GM18861 (cell line): ENCODE measurements at regions not wholly inside any gene's neighbourhood (a gene's known extent, or its start where the extent isn't known, plus 50 kb on each side); places are given as distances from the start of the nearest gene placed in this dataset.
"Not testable (repeated sequence)": the region's sequence is repeated elsewhere in the genome, so short reads cannot be mapped to it uniquely, and the experiment has no call there.

ENCODE experiments used
- ATAC-seq: cut with Tn5 transposase; IDR thresholded peaks from one replicate; pipeline ENCODE4 v1.9.1; 2021; ENCODE audit not compliant: unreplicated experiment

DNA sequence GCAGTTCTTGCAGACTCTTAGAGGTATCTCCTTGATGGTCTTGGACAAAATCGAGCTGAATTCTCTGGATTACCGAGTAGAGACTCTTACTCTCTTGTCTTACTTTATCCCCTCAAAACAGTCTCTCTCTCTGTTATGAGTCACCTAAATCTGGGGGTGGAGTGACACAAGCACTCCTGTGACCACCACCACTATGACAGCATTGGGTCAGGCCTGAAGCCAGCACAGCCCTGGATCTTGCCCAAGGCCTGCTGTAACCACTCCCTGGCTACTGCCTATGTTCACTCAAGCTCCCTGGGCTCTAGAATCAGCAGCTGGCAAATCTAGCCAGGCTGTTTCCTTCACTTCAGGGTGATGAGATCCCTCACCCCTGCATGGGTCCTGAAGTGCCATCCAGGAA is 662.5 kb downstream of the LUZP2 start:
- no peak for ATAC-seq

DNA sequence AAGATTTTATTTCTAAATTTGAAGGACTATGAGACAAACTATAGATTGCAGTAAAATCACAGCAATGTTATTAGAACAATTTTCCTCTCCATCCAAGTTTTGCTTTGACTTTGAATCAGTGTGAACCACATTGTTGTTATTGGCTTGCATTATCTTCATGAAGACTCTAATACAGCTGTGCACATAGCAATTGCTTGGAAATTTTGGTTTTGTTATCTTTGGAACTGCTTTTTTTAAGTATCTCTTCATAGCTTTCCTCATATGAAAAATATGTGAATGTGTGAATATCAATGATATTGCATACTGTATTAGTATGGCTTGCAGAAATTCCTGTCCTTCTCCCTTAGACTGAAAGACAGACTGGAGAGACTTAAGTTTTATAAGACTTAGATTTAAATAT is 666.6 kb downstream of the LUZP2 start:
- ATAC-seq = no peak

DNA sequence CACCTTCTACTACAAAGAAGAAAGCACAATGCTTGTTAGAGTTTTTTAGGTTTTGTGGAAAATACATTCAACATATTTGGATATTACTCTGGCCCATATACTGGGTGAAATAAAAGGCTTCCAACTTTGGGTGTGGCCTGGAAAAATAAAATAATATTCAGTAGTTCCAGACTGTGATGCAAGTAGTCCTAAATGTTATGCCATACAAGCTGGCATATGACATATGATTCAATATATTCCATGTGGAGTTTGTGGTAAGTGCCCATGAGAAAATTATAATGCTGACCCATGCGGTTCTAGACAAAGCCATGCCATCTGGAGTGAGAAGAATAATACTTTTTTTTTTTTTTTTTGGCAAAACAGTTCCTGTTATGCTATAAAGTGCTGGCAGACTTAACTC is 683.3 kb downstream of the LUZP2 start:
- ATAC-seq = no peak

DNA sequence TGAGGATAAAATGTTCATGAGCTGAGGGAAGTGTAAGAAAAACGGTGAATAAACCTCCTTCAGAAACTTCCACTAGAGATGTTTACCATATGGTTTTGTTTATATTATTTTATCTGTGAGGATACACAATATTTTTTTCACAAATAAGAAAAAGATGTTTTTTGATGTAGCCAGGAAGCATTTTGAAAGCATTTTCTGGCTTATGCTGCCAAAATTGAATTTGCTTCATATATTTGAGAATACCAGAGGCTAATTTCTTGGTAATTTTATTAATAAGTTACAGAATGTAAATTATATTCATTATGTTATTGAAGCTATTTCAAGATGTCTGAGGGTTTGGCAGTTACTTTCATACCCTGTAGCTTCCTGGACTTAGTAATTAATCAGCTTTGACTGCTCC is 686.6 kb downstream of the LUZP2 start:
- no peak for ATAC-seq

DNA sequence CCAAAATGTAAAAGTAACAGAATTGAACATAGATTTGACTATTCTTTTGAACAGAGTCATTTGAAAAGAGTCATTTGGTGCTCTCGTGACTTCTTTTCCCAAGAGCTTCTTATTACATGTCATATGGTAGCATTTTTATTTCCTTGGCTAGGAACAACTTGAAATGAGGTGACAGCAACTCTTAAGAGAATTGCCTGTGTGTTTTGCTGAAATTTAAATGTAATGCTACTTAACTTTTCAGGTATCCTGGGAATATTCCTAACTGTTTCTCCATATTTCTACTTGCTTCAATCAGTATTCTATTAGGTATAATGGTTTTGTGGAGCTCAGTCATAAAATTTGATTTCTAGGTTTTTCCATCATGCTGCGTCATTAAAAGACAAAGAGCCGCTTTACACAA is 700.7 kb downstream of the LUZP2 start:
- ATAC-seq = no peak

DNA sequence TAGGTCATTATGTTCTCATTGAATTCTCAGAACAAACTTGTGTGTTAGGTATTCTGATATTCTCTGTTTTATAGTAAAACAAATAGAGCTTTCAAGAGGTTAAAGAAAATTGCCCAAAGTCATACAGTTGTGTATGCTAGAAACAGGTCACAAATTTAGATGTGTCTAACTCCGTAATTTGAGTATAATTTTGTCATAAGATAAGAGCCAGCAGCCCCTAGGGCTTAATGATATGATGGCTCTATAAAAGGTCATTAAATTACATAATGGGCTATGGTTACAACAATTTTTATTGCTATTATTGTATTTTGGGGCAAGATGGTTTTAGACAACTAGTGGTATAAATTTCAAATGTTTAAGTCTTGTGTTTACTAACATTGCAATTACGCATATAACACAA is 701.9 kb downstream of the LUZP2 start:
- ATAC-seq = no peak

DNA sequence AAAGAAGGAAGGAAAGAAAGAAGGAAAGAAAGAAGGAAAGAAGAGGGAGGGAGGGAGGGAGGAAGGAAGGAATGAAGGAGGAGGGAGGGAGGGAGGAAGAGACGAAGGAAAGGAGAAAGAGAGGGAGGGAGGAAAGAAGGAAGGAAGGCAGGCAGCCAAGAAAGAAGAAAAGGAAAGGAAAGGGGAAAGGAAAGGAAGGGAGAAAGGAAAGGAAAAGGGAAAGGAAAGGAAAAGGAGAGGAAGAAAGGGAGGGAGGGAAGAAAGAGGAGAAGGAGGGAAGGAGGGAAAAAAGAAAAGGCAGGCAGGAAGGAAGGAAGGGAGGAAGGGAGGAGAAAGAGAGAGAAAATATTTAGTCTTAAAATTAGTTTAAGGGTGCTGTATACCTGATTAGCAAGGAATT is 704.1 kb downstream of the LUZP2 start:
- ATAC-seq = no peak

DNA sequence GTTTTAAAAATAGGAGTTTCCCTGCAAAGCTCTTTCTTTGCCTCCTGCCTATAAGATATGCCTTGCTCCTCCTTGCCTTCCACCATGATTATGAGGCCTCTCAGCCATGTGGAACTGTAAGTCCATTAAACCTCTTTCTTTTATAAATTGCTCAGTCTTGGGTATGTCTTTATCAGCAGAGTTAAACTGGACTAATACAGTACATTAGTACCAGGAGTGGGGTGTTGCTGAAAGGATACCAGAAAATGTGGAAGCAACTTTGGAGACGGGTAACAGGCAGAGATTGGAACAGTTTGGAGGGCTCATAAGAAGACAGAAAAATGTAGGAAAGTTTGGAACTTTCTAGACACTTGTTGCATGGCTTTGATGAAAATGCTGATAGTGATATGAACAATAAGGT is 709.9 kb downstream of the LUZP2 start:
- ATAC-seq = no peak

DNA sequence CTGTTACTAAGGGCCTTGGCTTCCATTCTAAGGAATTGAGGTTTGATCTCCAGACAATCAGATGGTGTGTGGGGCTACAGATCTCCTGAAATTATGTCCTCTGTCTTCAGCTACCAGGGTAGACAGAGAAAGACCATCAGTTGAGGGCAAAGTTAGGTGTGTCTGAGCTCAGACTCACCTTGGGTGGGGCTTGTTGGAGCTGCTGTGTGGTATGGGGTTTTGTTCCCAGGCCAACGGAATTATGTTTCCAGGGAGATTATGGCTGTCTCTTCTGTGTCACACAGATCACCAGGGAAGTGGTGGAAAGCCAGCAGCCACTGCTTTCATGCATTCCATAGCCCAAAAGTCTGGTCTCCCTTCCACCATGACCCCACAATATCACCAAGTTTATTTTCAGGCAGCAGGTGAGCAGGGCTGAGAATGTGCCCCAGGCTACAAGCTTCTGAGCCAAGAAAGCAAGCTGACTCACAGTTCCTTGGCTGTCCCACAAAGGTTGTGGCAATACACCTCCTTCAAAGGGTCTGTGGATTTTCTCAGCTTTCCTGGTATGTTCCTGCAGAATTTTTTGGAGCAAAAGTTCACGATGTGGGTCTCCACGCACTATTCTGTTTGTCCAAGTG is 714.9 kb downstream of the LUZP2 start:
- no peak for ATAC-seq

DNA sequence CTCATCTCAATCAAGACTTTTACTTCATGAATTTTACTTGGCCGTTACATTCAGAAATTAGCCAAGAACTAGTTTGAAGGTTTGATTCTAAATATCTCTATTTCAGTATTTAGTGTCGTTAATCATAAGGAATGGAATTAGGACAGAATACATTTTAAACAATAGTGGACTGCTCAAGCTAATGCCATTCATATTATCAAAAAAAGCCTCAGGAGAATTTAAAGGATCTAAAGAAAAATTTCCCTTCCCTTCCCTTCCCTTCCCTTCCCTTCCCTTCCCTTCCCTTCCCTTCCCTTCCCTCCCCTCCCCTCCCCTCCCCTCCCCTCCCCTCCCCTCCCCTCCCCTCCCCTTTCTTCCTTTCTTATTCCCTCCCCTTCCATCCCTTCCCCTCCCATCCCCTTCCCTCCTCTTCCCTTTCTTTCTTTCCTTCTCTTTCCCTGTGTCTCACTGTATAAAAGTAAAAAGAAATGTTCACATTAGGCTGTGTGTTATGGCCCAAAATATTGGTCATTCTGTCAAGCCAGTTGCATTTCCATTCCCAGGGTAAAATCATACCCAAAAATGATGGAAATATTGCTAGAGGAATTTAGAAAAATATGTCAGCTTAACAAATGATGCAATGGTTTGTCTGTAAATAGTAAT is 717.8 kb downstream of the LUZP2 start:
- ATAC-seq = no peak

DNA sequence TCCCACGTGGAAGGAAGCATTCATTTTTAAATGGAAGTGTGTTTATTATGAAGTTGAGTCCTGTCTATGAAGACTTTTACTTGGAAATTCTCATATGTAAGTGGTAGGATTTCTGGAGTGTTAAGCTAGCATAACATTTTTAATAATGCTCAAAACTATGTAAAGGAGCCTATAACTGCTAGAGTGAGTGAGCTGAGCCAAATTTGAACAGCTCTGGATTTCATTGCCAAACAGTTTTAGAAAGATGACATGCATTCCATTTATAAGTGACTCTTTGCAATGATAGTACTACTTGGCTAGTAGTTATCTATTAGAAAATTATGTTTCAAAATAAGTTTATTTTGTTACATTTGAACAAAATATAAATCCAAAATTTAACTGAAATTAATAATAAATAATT is 721.2 kb downstream of the LUZP2 start:
- no peak for ATAC-seq

DNA sequence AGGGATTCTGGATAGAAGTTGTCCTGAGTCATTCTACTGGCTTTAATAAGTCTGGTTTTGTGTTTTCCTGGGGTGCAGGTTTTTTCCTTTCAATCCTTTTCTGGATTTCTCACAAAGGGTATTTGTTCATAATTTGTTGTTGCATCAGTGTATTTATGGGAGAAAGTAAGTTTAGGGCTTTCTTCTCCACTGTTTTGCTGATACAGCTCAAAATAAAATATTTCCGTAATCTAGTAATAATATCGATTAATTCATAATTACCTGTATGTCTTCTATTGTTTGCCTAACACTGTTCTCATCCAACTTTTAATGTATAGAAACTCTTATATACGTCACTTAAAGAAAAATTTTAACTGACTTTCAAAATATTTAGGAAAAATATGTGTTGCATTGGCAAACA is 728.2 kb downstream of the LUZP2 start:
- ATAC-seq = no peak

DNA sequence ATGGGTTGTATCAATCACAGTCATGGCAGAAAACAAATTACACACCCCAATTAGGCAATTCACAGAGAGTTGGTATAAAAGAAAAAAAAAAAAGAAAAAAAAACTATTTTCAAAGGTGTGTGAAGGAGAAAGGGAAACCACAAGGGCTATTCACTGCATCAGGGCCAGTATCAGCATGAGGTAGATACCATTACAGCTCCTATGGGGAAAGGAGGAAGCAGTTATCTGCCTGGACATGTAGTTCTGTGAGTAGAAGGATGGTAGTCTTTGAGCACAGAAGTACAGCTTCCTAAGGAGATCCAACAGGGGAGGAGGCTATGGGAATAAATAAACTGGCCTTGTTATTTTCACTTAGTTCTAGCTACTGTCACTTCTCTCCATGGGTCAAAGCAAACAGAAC is 746.1 kb downstream of the LUZP2 start:
- ATAC-seq = no peak

DNA sequence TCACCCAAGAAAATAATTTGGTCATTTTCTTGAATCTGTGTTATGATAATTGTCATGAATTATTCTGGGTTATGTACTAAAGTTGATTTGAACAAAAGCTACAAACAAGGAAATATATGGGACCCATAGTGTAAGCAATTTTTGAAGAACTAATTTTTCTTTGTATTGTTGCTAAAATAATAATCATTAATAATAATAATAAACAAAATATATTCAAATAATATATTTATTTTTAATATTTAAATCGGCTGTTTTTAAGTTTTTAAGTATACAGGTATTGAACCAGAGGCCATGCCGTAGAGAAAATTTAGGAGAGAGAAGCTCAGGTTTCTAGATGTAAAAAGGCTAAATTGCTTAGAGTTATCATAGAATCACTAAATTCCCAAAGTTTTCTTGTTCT is 747.3 kb downstream of the LUZP2 start:
- no peak for ATAC-seq

DNA sequence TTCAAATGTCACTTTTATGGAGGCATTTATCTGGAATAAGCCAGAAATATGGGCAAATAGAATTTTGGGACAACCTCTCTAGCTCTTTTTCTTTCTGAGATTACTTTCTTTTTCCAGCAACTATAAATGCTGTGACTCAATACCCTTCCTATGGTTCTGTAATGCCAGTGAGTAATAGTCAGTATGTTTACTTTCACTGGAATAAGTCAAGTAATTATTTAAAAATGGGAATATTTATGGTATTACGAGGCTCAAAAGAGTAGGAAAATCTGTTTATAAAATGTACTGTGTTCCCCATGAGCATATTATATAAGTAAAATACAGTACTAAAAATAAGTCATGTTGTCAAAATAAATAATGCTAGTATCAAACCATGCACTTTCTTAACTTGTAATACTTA is 750.5 kb downstream of the LUZP2 start:
- ATAC-seq = no peak

DNA sequence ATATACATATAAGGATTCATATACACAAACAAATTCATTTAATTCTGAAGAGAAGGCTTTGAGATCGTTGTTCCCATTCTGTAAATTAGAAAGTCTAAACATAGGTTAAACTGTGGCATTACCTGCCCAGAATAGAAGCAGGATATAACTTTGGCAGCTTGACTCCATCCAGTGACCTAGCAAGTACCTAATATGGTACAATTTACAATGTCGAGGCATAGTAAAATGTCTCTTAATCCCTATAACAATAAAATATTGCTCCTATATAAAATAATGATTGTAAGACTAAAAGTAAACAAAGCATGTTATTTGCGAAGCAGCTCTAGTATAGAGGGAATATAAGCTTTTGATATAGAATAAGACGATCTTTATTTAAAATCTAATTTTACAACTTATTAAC is 756.0 kb downstream of the LUZP2 start:
- no peak for ATAC-seq

DNA sequence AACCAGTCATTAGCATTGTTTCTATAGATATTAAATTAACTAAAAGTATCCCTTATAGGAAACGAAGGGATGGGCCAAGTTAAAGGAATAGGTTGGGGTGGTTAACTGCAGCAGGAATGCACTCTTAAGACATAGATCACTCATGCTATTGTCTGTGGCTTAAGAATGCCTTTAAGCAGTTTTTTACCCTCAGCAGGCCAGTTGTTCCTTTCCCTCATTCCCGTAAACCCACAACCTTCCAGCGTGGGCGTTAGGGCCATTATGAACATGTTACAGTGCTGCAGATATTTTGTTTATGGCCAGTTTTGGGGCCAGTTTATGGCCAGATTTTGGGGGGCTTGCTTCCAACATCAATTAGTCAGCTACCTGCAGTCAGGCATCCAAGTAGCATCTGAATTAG is 767.0 kb downstream of the LUZP2 start:
- ATAC-seq = not testable (repeated sequence)

DNA sequence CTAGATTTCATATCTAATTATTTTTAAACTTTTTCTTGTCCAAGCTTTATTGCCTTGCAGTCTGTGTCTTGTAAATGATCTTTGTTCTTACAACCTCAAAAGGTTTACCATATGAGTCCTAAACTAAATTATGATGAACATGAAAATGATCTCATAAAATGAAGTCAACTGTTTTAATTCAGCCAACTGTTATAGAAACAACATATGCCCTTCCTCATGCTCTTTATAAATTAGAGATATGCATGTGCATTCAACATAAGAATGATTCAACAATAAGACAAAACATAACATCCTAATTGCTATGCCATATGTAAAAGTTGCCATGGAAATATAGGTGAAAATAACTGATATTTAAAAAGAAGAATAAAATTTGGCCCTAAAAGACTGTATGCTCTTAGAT is 774.4 kb downstream of the LUZP2 start:
- no peak for ATAC-seq

DNA sequence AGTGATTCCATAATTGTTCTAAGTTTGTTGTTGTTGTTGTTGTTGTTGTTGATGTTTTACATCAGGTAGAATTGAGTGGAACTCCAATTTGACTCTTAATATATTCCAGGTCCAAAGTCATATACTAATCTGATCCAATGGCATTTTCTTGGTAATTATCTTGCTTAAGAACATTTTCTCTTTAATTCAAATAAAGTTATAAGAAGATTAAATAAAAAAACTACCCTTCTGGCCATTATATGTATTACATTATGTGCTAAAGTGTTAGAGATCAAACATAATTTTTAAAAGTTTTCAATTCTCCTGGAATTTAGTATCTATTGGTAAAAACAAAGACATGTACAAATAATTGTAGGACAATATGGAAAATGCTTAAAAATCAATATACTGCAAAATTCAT is 775.4 kb downstream of the LUZP2 start:
- ATAC-seq = no peak

DNA sequence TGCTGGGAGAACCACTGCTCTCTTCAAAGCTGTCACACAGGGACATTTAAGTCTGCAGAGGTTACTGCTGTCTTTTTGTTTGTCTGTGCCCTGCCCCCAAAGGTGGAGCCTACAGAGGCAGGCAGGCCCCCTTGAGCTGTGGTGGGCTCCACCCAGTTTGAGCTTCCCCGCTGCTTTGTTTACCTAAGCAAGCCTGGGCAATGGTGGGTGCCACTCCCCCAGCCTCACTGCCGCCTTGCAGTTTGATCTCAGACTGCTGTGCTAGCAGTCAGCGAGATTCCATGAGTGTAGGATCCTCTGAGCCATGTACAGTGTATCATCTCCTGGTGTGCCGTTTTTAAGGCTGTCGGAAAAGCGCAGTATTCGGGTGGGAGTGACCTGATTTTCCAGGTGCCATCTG is 784.0 kb downstream of the LUZP2 start:
- ATAC-seq = not testable (repeated sequence)

DNA sequence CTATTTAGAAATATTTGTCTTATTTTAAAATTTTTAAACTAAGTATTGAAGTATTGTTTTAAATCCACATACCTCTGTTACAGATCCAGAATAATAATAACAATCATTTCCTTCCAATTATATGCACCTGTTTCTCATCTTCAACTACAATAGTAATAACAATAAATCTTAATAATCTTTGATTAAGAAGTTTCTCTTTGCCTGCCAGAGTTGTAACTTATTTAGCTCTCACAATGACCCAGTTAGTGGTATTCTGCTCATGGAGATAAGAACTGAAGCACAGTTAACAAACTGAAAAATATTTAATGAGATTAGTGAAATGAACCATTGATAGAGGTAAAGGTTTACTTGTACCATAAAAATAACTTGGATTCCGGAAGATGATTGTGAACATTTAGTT is 796.3 kb downstream of the LUZP2 start:
- ATAC-seq = no peak

DNA sequence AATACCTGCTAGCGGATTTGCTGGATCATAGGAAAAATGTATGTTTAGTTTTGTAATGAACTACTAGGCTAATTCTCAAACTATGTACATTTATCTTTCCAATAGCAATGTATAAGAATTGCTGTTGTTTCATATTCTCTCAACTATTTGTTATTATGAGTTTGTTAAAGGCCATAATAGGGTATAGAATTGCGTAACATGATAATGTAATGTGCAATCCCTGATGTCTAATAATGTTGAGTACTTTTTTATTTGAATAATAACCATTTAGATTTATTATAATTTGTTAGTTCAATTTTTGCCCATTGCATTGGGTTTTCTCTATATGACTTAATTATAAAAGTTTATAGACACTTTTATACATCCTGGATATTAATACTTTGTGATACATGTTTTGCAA is 801.6 kb downstream of the LUZP2 start:
- no peak for ATAC-seq

DNA sequence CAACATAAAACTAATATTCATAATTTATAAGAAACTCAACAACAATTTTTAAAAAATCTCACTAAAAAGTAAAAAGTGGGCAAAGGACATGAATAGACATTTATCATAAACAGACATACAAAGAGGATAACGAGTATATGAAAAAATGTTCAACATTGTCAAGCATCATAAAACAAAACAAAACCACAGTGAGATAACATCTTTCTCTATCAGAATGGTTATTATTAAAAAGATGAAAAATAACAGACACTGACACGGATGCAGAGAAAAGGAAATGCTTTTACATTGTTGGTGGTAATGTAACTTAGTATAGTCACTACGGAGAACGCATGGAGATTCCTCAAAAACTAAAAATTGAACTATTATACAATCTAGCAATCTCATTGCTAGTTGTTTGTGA is 813.0 kb downstream of the LUZP2 start:
- ATAC-seq = no peak
